HG02840 (cell line): ENCODE measurements at regions not wholly inside any gene's neighbourhood (a gene's known extent, or its start where the extent isn't known, plus 50 kb on each side); places are given as distances from the start of the nearest gene placed in this dataset.
"Not testable (repeated sequence)": the region's sequence is repeated elsewhere in the genome, so short reads cannot be mapped to it uniquely, and the experiment has no call there.

Experiments
- ATAC-seq: cut with Tn5 transposase; IDR thresholded peaks from one replicate; pipeline ENCODE4 v1.9.1; 2021; ENCODE audit warnings: mild to moderate bottlenecking, moderate library complexity, moderate number of reproducible peaks; ENCODE audit not compliant: unreplicated experiment, low FRiP score

DNA sequence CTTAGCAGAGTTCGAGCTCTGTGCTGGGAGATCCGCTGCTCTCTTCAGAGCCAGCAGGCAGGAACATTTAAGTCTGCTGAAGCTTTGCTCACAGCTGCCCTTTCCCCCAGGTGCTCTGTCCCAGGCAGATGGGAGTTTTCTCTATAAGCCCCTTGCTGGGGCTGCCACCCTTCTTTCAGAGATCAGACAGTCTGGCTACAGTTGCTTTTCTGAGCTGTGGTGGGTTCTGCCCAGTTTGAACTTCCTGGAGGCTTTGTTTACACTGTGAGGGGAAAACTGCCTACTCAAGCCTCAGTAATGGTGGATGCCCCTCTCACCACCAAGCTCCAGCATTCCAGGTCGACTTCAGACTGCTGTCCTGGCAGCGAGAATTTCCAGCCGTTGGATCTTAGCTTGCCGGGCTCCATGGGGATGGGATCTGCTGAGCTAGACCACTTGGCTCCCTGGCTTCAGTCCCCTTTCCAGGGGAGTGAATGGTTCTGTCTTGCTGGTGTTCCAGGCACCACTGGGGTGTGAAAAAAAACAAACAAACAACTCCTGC, 222.7 kb downstream of the UTRN start:
- ATAC-seq = not testable (repeated sequence)

DNA sequence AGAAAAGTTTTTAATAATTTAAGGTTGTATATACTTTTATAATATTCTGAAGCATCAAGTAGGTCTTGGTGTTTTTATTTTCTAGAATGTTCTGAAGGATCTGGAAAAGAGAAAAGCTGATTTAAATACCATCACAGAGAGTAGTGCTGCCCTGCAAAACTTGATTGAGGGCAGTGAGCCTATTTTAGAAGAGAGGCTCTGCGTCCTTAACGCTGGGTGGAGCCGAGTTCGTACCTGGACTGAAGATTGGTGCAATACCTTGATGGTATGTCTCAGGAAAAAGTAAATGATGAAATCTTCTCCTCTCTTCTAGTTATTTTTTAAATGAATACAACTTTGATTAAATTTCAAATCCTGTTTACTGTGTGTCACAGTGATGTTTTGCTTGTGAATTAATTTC, 225.7 kb downstream of the UTRN start:
- ATAC-seq = no peak

DNA sequence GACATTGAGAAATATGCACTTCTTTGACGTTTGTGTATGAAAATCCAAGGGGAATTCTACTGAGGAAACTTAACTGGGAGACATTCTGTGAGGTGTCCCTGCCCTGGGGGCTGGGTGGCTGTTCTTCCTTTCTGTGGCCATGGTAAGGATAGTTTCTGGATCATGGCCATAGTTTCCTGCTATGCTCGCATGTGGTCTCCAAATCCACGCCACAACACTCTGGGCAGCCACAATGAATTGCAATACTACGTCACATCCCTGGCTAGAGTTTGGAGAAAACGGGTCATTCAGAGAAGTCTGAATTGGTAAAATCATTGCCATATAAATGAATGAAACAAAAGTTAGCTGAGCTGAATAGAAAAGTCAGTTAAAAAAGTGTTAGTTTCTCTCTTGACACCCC, 230.6 kb downstream of the UTRN start:
- no peak for ATAC-seq

- ATAC-seq = no peak
These were observed 234.3 kb downstream of the UTRN start for GRCh38 chr6:144519426-144519825.

- no peak for ATAC-seq
These were observed 243.7 kb downstream of the UTRN start for GRCh38 chr6:144528743-144529425.

- no peak for ATAC-seq
These were observed 245.0 kb downstream of the UTRN start for GRCh38 chr6:144530118-144530517.

DNA sequence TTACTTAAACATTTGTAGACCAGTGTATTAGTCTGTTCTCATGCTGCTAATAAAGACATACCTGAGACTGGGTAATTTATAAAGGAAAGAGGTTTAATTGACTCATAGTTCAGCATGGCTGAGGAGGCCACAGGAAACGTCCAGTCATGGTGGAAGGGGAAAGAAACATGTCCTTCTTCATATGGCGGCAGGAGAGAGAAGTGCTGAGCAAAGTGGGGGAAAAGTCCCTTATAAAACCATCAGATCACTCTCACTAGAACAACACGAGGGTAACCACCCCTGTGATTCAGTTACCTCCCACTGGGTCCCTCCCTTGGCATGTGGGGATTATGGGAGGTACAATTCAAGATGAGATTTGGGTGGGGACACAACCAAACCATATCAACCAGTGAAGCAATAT, 247.1 kb downstream of the UTRN start:
- ATAC-seq = not testable (repeated sequence)

- ATAC-seq = no peak
These were observed 249.0 kb downstream of the UTRN start for GRCh38 chr6:144534180-144534579.

GRCh38 chr6:144535630-144536029, 250.5 kb downstream of the UTRN start:
- no peak for ATAC-seq

DNA sequence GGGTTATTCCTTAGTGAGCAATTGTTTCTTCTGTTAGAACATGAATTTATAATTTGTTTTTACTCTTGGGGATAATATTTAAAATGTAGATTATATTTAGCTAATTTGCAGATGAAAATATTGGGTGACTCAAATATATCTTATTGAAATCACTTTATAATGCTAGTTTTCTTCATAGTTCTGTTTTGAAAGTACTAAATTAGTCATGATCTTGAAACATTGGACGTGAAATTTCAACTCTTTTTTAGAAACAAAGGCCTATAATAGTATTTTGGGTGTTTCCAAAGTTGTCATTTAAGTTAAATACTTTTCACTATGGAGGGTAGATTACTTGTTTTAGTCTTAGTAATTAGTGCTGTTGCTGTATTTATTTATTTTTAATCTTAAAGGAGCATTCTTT, 250.9 kb downstream of the UTRN start:
- no peak for ATAC-seq

- no peak for ATAC-seq
These were observed 258.1 kb downstream of the UTRN start for GRCh38 chr6:144543006-144543871.

- ATAC-seq = no peak
These were observed 259.2 kb downstream of the UTRN start for GRCh38 chr6:144544266-144544830.

GRCh38 chr6:144546807-144547206, 261.7 kb downstream of the UTRN start:
- ATAC-seq = no peak

DNA sequence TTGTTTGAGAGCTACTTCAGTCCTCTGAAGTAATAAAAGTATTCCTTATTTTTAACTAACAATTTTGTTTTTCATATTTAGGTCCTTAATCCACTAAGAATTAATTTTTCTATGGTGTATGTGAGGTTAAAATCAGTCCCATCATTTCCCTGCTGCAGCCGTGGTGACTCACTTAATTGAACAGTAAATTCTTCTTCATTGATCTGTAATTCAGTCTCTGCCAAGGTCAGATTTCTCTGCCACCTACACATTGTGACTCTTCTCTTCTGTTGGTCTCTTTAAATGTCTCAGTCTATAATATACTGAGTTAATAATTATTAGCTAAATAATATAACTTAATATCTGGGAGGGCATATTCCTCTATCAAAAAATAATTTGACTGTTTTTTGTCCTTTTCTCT, 262.3 kb downstream of the UTRN start:
- ATAC-seq = no peak

- ATAC-seq = no peak
These were observed 263.4 kb downstream of the UTRN start for GRCh38 chr6:144548536-144548935.

DNA sequence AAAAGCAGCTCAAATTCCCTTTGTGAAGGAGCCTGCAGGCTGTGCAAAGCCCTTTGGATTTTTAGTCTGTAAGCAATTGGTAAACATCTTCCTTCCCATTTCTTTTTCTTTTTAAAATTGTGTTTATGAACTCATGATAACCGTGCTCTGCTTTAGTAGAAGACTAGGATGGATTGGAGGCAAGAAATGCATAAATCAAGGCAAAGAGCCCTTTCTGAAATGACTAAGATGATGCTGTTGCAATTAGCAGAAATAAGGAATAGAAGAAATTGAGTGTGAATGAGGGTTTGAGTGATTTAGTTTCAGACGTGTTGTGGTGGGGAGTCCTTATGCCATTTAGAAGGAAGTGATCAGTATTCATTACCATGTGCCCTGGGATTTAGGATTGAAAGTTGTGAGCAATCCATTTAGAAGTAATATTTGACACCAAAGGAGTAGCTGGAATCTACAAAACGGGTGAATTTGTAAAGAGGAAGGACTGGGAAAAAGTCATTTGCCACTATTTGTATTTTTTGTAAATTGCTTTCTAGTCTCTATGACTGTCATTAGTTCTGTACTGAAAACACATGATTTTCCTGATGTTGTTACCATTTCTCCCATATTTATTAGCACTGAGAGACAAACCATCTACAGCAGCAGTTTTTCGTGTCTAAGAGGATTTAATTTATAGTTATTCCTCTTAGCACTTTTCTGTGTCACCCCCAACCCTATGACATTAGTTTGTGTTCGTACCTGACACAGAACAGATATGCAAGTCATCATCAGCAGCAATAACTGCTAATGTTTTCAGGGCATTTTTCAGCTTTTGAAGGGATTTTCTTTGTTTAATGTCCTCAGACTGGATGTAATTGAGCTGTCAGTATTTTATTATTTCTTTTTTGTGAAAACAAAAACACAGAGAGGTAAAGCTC, 265.0 kb downstream of the UTRN start:
- no peak for ATAC-seq

GRCh38 chr6:144551339-144551738, 266.2 kb downstream of the UTRN start:
- ATAC-seq = no peak

DNA sequence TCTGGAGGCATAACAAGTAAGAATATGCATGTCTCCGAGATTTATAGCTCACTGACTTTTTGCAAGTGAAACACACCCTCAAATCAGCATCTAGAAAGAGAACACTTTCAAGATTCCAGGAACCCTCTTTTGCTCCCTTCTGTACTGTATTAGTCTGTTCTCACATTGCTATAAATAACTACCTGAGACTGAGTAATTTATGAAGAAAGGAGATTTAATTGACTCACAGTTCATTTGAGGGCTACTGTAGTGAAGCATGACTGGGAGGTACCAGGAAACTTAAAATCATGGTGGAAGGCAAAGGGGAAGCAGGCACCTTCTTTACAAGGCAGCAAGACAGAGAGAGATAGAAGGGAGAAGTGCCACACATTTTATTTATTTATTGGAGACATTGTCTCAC, 269.9 kb downstream of the UTRN start:
- no peak for ATAC-seq

- no peak for ATAC-seq
These were observed 274.9 kb downstream of the UTRN start for GRCh38 chr6:144559865-144560593.
